Duodenal mucosa (tissue), 2 donors: ENCODE measurements at regions not wholly inside any gene's neighbourhood (a gene's known extent, or its start where the extent isn't known, plus 50 kb on each side); places are given as distances from the start of the nearest gene placed in this dataset.

Experiments
- H3K27ac ChIP-seq: one replicate; pipeline ENCODE4 v1.7.0; 2013; ENCODE audit warnings: low read depth, low read length
- H3K27me3 ChIP-seq, 2 donors: one replicate each; pipeline ENCODE4 v1.7.0; 2013; ENCODE audit warnings: low read length in 2 of 2, control low read depth in 1 of 2; ENCODE audit not compliant: insufficient read depth in 2 of 2, control insufficient read depth in 1 of 2
- H3K36me3 ChIP-seq, 2 donors: one replicate each; pipeline ENCODE4 v1.7.0; 2013; ENCODE audit warnings: low read length in 2 of 2, control low read depth in 1 of 2; ENCODE audit not compliant: insufficient read depth in 2 of 2, control insufficient read depth in 1 of 2
- H3K4me1 ChIP-seq, 2 donors: one replicate each; pipeline ENCODE4 v1.7.0; 2013; ENCODE audit warnings: low read length in 2 of 2, control low read depth in 1 of 2; ENCODE audit not compliant: insufficient read depth in 2 of 2, control insufficient read depth in 1 of 2
- H3K4me3 ChIP-seq, 2 donors: one replicate each; pipeline ENCODE4 v1.7.0; 2013; ENCODE audit warnings: low read length in 2 of 2, low read depth in 1 of 2
- H3K9ac ChIP-seq, 2 donors: one replicate each; pipeline ENCODE4 v1.7.0; 2013; ENCODE audit warnings: low read length in 2 of 2, low read depth in 1 of 2
- H3K9me3 ChIP-seq, 2 donors: one replicate each; pipeline ENCODE4 v1.7.0; 2013; ENCODE audit warnings: low read length in 2 of 2, control low read depth in 1 of 2; ENCODE audit not compliant: control insufficient read depth in 1 of 2

- no peaks in the 10 kb centered on the region for H3K27me3 ChIP-seq
- no peak overlapping the region for H3K9ac ChIP-seq
- no peak overlapping the region for H3K27ac ChIP-seq
Observed at GRCh38 chr6:165884813-165885765, 222.0 kb upstream of the PDE10A start.

GRCh38 chr6:165883851-165884640 is 221.0 kb upstream of the PDE10A start:
- no peak overlapping the region for H3K27ac ChIP-seq
- H3K4me1 ChIP-seq = no peaks in the 10 kb centered on the region
- H3K4me3 ChIP-seq = no peak overlapping the region
- H3K36me3 ChIP-seq = no peaks in the 10 kb centered on the region
- no peak overlapping the region for H3K9ac ChIP-seq
- H3K27me3 ChIP-seq = no peaks in the 10 kb centered on the region
- H3K9me3 ChIP-seq = no peaks in the 10 kb centered on the region

More at GRCh38 chr6:165884813-165885765, 222.0 kb upstream of the PDE10A start:
- H3K36me3 ChIP-seq = no peaks in the 10 kb centered on the region
- no peak overlapping the region for H3K4me3 ChIP-seq
- no peaks in the 10 kb centered on the region for H3K4me1 ChIP-seq
- no peaks in the 10 kb centered on the region for H3K9me3 ChIP-seq

GRCh38 chr6:165881806-165882205 is 218.8 kb upstream of the PDE10A start:
- Histone ChIP-seq H3K4me3 (no peak overlapping the region), H3K36me3 (no peaks in the 10 kb centered on the region), H3K27ac (no peak overlapping the region), H3K9me3 (no peaks in the 10 kb centered on the region), H3K4me1 (no peaks in the 10 kb centered on the region), H3K9ac (no peak overlapping the region), H3K27me3 (no peaks in the 10 kb centered on the region)

GRCh38 chr6:165880686-165881085 is 217.6 kb upstream of the PDE10A start:
- no peaks in the 10 kb centered on the region for H3K9me3 ChIP-seq
- H3K4me1 ChIP-seq = no peaks in the 10 kb centered on the region
- peaks cover 0 to 5% of the 10 kb centered on the region in 2 donors for H3K27me3 ChIP-seq
- H3K4me3 ChIP-seq = no peak overlapping the region
- no peak overlapping the region for H3K27ac ChIP-seq
- no peaks in the 10 kb centered on the region for H3K36me3 ChIP-seq
- H3K9ac ChIP-seq = no peak overlapping the region

GRCh38 chr6:165877773-165878172 is 214.7 kb upstream of the PDE10A start:
- Histone ChIP-seq H3K4me3 (no peak overlapping the region), H3K4me1 (no peaks in the 10 kb centered on the region), H3K27me3 (peaks cover 3 to 12% of the 10 kb centered on the region in 2 donors), H3K36me3 (no peaks in the 10 kb centered on the region), H3K9ac (no peak overlapping the region), H3K27ac (no peak overlapping the region), H3K9me3 (no peaks in the 10 kb centered on the region)

- H3K27me3 ChIP-seq = peaks cover 3 to 12% of the 10 kb centered on the region in 2 donors
Observed at GRCh38 chr6:165877192-165877591, 214.2 kb upstream of the PDE10A start.

GRCh38 chr6:165876588-165876987 is 213.5 kb upstream of the PDE10A start:
- H3K9me3 ChIP-seq = no peaks in the 10 kb centered on the region
- H3K4me1 ChIP-seq = no peaks in the 10 kb centered on the region
- no peak overlapping the region for H3K27ac ChIP-seq
- H3K4me3 ChIP-seq = no peak overlapping the region
- peaks cover 3 to 12% of the 10 kb centered on the region in 2 donors for H3K27me3 ChIP-seq
- H3K9ac ChIP-seq = no peak overlapping the region
- H3K36me3 ChIP-seq = no peaks in the 10 kb centered on the region

More at GRCh38 chr6:165877192-165877591, 214.2 kb upstream of the PDE10A start:
- no peak overlapping the region for H3K4me3 ChIP-seq
- H3K27ac ChIP-seq = no peak overlapping the region
- H3K9me3 ChIP-seq = no peaks in the 10 kb centered on the region
- H3K9ac ChIP-seq = no peak overlapping the region
- H3K36me3 ChIP-seq = no peaks in the 10 kb centered on the region
- no peaks in the 10 kb centered on the region for H3K4me1 ChIP-seq

GRCh38 chr6:165875946-165876345 is 212.9 kb upstream of the PDE10A start:
- no peaks in the 10 kb centered on the region for H3K4me1 ChIP-seq
- H3K27ac ChIP-seq = no peak overlapping the region
- H3K9ac ChIP-seq = no peak overlapping the region
- H3K4me3 ChIP-seq = no peak overlapping the region
- no peaks in the 10 kb centered on the region for H3K36me3 ChIP-seq
- H3K9me3 ChIP-seq = no peaks in the 10 kb centered on the region
- H3K27me3 ChIP-seq = peaks cover 3 to 12% of the 10 kb centered on the region in 2 donors

GRCh38 chr6:165873976-165874375 is 210.9 kb upstream of the PDE10A start:
- Histone ChIP-seq H3K9me3 (peaks cover 0 to 6% of the 10 kb centered on the region in 2 donors), H3K27me3 (peaks cover 3 to 12% of the 10 kb centered on the region in 2 donors), H3K36me3 (no peaks in the 10 kb centered on the region), H3K9ac (no peak overlapping the region), H3K4me1 (no peaks in the 10 kb centered on the region), H3K27ac (no peak overlapping the region), H3K4me3 (no peak overlapping the region)

- Histone ChIP-seq H3K27ac (no peak overlapping the region), H3K4me1 (no peaks in the 10 kb centered on the region), H3K9me3 (peaks cover 0 to 6% of the 10 kb centered on the region in 2 donors), H3K4me3 (no peak overlapping the region), H3K9ac (no peak overlapping the region), H3K36me3 (no peaks in the 10 kb centered on the region), H3K27me3 (peaks cover 3 to 12% of the 10 kb centered on the region in 2 donors)
Observed at GRCh38 chr6:165872811-165873210, 209.8 kb upstream of the PDE10A start.
